HG03135 (cell line): ENCODE measurements at regions not wholly inside any gene's neighbourhood (a gene's known extent, or its start where the extent isn't known, plus 50 kb on each side); places are given as distances from the start of the nearest gene placed in this dataset.
"Not testable (repeated sequence)": the region's sequence is repeated elsewhere in the genome, so short reads cannot be mapped to it uniquely, and the experiment has no call there.

Experiments
- ATAC-seq: cut with Tn5 transposase; IDR thresholded peaks from one replicate; pipeline ENCODE4 v1.9.1; 2021; ENCODE audit warnings: mild to moderate bottlenecking, moderate library complexity; ENCODE audit not compliant: unreplicated experiment

- no peak for ATAC-seq
These were observed 124.5 kb upstream of the SLC13A1 start for GRCh38 chr7:123324283-123324682.

GRCh38 chr7:123323689-123324088 lies 123.9 kb upstream of the SLC13A1 start:
- ATAC-seq, result no peak

DNA sequence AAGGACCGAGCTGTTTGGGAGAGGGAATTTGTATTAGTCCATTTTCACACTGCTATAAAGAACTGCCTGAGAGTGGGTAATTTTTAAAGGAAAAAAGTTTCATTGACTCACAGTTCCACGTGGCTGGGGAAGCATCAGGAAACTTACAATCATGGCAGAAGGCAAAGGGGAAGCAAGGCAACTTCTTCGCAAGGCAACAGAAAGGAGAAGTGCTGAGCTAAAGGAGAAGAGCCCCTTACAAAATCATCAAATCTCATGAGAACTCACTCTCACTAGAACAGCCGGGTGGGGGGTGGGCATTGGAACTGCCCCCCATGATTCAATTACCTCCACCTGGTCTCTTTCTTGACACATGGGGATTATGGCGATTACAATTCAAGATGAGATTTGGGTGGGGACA lies 121.8 kb upstream of the SLC13A1 start:
- not testable (repeated sequence) for ATAC-seq

DNA sequence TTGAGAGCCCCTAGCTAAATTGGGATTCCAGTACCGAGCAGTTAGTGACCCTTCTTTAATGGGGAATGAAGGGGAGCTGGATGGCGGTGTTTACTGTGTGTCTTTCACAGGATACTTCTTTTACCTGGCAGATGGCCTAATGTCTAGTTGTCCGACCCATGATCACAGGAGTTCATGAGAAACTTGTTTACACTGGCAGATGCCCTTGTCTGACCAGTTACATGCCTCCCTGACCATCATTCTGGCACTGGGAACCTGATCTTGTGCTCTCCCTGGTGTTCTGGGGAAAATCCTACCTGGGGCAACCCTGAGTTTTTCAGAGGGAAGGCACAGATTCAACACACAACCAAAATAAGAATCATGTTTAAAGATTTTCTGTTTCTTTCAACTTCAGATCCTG lies 120.1 kb upstream of the SLC13A1 start:
- no peak for ATAC-seq

- no peak for ATAC-seq
These were observed 115.1 kb upstream of the SLC13A1 start for GRCh38 chr7:123314886-123315285.

DNA sequence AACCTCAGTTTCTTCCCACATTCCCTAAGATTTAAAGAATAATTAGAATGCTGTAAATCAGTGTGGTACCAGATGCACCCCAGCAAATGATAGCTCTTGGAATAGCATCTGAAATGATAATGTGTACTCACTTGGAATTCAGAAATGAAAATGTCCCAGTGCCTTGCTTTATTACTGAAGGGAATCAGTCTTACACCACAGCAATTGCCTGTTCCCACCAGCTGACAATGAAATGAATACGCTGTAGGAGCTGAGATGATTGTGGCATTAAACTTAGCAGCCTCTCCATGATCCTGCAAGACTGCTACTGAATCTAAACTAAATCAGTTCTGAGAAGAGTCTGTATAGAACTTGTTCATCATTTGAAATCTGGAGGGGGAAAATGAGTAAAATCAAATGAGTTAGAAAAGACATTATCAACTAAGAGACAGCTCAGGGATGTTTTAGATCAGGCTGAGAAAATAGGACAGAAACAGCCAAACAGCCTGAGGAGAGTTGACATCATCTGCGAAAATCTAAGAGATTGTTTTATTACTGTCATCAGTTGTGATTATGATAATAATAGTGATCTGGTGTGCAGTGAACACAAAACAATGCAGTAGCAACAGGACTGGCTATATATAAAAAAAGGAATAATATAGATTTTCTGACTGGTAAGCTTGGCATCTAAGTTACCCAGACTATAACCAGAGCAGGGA lies 108.6 kb upstream of the SLC13A1 start:
- ATAC-seq, result no peak

GRCh38 chr7:123305840-123306375 lies 106.1 kb upstream of the SLC13A1 start:
- ATAC-seq, result no peak

GRCh38 chr7:123303926-123304325 lies 104.2 kb upstream of the SLC13A1 start:
- no peak for ATAC-seq

- no peak for ATAC-seq
These were observed 97.2 kb upstream of the SLC13A1 start for GRCh38 chr7:123296965-123297364.

- no peak for ATAC-seq
These were observed 93.9 kb upstream of the SLC13A1 start for GRCh38 chr7:123293710-123294109.

- ATAC-seq, result no peak
These were observed 92.5 kb upstream of the SLC13A1 start for GRCh38 chr7:123292227-123292626.

DNA sequence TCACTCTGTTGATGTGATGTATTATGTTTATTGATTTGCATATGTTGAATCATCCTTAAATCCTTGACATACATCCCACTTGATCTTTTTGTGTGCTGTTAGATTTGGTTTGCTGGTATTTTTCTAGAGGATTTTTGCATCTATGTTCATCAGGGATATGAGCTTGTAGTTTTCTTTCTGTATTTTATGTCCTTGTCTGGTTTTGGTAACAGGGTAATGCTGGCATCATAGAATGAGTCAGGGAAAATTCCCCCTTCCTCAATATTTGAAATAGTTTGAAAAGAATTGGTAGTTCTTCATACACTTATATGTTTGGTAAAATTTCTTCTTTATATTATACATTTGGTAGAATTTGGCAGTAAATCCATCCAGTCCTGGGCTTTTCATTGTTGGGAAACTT lies 89.4 kb upstream of the SLC13A1 start:
- no peak for ATAC-seq

DNA sequence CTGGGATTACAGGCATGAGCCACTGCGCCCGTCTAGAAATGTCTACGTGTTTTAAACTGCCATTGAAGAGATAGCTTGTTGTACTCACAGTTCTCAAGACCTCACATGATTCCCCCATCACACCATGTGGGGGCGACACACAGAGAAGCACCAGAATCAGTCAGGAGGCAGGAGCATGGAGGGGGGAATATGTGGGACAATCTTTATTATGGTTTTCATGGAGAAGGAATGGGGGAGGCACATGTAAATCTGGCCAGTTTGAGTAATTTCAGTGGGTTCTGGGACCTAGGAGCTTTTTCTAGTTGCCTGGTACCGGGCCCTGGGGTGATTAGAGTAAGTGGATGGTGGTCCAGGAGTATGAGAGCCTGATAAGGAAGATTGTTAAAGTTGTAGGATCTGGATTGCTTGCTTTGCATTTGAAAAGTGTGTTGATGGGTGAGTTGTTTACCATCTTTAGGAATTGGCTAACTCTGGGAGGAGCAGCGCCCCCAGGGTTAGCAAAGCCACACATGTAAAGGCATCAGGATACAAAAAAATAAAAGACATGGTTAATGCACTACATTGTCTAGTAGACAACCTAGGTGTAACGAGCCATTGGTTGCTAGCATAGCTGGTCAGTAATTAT lies 85.4 kb upstream of the SLC13A1 start:
- no peak for ATAC-seq

DNA sequence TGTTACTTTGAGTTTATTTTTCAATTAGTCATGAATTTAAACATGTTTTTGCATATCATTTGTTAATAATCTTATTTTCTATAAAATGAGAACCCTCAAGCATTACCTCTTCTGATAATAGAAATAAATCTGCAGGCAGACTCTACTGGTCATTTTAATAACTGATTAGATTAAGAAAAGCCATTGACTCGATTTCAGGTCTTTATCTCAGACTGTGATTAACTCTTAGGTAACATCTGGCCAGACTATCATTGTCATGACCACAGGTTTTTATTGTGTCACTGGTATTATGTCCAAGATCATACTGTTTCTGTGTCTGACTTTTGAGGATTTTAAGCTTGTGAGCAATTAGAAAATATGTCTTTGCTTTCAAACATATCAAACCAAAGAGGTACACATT lies 83.6 kb upstream of the SLC13A1 start:
- ATAC-seq, result no peak

GRCh38 chr7:123282181-123282580 lies 82.4 kb upstream of the SLC13A1 start:
- ATAC-seq, result no peak

GRCh38 chr7:123279949-123280348 lies 80.2 kb upstream of the SLC13A1 start:
- no peak for ATAC-seq

DNA sequence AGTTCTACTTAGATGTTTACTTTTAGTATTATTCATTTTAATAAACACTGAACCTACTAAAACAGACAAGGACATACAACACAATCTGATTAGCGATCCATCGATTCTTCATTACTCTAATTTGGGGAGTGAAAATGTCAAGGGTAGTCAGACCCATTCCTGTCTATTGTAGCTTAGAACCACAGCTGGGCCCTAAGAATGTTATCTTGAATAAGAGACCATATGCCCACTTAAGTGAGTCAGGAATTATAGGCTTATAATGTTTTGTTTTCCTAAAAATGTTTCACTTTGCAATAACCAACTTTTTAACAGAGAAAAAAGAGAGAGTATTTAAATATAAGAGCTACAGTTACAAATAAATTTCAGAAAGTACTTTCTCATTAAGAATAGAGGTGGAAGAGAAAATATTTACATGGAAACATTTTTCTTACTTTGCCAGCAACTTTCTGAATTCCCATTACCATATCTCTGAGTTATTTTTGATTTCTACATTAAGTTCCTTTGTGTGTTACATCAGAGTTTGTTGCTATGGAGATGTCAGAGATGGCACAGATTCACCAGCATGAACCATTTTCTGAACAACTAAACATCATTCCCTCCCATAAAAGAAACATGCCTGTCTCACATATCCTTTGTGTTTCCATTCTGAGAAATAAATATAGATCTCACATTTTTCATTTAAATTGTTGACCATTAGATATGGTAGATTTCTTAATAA lies 75.4 kb upstream of the SLC13A1 start:
- no peak for ATAC-seq

GRCh38 chr7:123273185-123273584 lies 73.4 kb upstream of the SLC13A1 start:
- no peak for ATAC-seq

GRCh38 chr7:123271856-123272255 lies 72.1 kb upstream of the SLC13A1 start:
- ATAC-seq, result no peak

DNA sequence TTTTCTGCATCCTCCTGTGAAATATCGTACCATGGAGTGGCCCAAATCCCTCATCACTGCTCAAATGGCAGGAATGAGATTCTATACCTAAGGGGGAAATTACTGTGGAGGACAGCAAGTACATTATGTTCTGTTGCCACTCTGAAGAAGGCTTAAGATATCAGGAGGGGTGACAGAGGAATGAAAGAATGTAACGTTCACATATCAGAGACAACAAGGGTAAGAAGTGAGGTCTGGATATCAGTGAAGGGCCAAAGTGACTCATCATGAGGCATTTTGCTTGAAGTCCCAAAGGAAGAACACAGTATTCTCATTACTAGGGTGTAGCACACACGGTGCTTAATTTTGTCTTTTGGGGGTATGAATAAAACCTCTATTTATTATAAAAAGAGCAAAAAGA lies 71.5 kb upstream of the SLC13A1 start:
- ATAC-seq, result no peak

DNA sequence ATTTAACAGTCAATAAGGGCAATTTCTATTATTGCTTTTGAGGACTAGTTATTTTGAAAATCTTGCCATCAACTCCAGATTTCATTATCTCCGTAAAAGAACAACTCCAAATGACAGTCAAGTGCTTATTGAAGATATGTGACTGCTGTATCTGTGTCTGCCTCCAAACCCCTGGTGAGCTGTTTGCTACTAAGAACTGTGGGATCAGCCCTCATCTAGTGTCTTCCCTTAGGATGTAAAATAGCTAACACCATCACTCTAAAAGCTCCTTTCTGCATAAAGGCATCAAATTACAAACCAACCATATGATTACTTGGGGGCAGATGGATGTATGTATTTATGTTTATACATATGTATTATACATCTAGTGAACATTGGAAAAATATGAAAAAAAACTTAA lies 70.8 kb upstream of the SLC13A1 start:
- no peak for ATAC-seq

DNA sequence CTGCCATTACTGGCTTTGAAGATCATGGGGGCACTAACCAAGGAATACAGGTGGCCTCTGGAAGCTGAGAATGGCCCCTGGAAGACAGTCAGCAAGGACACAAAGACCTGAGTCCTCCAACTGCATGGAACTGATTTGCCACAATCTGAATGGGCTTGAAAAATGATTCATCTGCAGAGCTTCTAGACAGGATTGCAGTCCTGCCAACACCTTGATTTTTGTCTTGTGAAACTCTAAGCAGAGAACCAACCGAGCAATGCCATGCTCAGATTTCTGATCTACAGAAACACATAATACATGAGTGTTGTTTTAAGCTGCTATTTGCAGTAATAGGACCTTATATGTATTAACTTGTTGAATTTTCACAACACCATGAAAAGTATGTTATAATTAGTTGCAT lies 66.1 kb upstream of the SLC13A1 start:
- no peak for ATAC-seq
